HG03439 (cell line): ENCODE measurements at regions not wholly inside any gene's neighbourhood (a gene's known extent, or its start where the extent isn't known, plus 50 kb on each side); places are given as distances from the start of the nearest gene placed in this dataset.

ENCODE experiments used
- ATAC-seq: cut with Tn5 transposase; IDR thresholded peaks from one replicate; pipeline ENCODE4 v1.9.1; 2021; ENCODE audit warnings: mild to moderate bottlenecking, moderate library complexity; ENCODE audit not compliant: unreplicated experiment

GRCh38 chr18:41758534-41758933, 196.5 kb upstream of the PIK3C3 start:
- no peak for ATAC-seq

DNA sequence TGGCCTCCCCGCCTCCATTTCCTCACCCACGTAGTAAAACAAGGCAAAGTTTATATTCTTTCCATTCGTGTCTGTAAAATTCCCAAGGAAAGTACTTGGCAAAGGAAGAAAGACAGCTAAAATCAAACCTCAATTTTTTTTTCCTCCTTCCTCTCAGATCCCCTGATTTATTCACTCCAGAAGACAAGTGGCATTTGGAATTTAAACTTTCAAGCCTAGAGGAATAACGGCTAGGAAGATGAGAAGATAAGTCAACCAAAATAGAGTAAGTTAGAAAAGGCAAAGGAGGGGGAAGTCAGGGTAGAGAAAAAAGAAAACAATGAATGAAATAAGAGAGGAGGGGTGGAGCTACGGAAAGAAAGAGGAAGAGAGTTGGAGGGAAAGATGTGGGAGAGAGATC, 198.9 kb upstream of the PIK3C3 start:
- no peak for ATAC-seq

GRCh38 chr18:41754332-41754731, 200.7 kb upstream of the PIK3C3 start:
- no peak for ATAC-seq

DNA sequence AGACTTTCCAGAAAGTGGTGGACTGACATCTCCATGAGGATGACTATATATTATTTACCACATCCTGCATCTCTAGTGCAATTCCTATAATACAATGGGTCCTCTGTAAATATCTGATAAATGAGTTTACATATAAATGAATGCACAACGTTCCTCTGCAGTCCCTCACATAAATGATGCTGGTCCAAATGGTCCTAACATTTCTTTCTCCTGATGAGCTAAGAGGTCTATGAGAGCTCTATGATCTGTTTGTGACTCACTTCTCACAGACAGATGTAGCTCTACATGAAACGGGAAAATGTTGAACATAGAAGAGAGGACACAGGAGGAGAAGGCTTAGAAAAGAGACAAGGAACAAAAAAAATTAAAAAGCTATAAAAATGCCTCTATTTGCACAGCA, 201.2 kb upstream of the PIK3C3 start:
- no peak for ATAC-seq

GRCh38 chr18:41752826-41753225, 202.2 kb upstream of the PIK3C3 start:
- no peak for ATAC-seq

DNA sequence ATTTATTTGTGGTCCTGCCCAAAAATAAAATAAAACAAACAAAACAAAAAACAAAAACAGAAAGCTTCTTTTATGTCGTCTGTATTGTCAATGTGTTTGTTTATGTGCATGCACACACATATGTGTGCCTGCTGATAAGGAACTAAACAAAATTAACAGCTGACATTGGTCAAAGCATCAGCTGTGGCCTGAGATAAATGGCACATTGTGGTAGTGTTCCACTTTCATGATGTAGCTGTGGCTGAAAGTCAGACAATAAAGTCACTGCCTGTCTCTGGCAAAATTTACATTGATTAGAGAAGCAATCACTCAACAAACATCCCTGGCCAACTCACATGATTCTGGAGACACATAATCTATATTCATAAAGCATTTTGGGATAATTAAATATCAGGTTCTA, 203.4 kb upstream of the PIK3C3 start:
- ATAC-seq = no peak

DNA sequence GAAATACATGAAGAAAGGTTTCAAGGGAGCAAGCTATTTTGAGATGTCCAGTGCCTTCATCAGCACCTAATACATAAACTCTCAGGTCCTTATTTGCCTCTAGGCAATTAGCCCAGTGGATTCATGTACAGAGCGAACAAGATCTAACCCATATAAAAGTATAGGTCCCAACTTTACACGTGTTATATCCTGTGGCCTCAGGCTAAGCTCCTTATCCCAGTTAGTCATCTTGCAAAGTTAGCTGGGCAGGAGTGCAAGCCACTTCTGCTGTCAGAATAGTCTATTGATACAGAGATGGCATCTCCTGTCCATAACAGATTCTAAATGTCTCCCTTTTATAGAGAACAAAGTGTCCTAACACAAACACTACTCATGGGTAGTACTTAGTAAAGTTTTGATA, 203.9 kb upstream of the PIK3C3 start:
- ATAC-seq = no peak

- no peak for ATAC-seq
Measured at GRCh38 chr18:41747723-41748242, 207.3 kb upstream of the PIK3C3 start.

DNA sequence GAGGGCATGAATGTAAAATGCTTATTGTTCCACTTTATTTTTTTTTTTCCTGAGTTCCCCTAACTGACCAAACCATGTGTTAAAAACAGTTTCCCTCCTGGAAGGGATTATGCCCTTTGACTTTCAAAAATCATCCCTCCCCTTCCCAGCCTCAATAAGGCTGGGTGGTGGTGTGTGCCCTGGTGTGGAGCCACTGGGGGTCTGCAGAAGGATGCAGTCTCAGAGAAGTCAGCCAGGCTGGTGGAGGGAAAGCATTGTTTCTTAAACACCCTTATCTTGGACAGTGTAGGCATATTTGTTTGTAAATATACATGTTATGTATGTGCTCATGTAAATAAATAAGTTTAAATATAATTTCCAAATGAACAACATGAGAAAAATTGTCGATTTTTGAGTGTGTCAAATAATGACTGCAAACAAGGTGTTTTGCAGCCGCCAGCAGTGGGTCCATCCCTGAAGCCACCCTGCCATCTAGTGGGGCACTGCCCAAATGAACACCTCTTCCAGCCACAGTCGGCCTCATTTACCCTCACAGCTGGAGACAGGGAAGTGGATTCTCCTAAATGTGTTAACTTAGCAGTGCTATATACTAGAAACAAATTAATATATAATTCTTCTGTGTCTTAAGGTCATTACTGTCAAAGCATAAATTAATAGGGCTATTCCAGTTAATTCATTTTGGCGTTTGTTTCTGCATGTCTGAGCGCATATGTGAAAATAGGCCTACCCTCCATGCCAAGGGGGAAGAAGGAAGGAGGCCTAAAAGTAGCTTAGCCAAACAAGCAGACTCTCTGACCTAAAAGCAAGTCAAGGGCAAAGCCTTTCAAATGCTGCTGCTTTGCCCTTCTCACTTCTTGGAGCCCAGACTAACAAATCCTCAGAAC, 209.6 kb upstream of the PIK3C3 start:
- no peak for ATAC-seq

DNA sequence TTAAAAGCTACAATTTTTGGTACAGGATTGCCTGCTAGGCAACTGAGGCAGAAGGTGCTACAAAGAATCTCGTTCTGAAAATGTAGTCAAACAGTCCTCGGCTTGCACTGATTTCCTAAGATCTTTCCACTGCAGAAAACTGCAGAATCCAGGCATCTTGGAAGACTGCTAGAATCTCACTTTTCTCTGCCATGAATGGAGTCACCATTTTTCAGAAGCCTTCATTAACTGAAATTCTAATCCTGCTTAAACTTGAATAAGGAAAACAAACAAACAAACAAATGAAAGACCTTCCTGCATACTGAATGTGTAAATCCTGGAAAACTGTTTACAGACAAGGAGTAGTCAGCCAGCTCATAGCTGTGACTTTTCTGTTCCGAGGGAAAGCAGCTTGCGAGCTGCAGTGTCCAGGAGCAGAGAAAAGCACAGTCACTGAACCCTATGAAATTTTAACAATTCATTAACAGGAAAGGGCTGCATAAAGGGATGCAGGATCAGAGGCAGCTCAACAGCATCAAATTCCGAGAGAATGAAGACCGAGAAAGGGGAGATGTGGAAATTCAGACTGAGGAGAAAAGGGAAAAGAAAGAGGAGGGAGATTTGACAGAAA, 210.5 kb upstream of the PIK3C3 start:
- ATAC-seq = no peak

GRCh38 chr18:41737218-41737617, 217.8 kb upstream of the PIK3C3 start:
- ATAC-seq = no peak

DNA sequence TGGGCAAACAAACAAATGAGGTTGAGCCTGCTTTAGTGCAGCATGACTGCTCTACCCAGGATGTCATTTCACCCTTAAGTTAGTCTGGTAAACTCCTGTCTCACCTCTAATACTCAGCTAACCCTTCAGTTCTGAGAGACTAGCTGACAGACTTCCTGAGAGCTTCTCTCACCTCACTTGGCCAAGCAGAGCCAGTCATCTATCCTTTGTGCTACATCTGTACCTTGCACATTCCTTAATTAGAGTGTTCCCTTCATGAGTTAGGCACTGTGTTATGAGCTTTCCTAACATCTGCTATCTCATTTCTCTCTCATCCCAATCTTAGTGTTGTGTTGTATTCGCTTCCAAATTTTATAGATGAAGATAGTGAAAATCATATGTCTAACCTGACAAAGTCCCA, 220.1 kb upstream of the PIK3C3 start:
- no peak for ATAC-seq

DNA sequence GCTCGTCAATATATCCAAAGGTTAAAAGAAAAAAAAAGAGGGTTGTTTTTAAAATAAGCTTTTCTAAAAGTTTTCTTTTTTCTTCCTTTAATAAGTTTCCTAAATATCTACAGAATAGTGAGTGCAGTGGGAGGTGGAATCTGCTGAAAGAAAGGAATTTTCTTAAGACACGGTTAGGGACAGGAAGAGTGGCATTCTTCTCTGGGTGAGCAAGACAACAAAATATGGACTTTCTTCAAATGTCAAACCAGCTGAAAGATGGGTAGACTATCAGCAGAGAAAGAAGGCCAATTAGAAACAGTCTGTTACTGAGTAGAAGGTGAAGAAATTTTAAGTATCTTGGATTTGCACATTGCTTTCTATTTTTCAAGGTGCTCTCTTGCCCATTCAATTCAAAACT, 222.7 kb upstream of the PIK3C3 start:
- ATAC-seq = no peak

- no peak for ATAC-seq
Measured at GRCh38 chr18:41731884-41732283, 223.2 kb upstream of the PIK3C3 start.

- ATAC-seq = no peak
Measured at GRCh38 chr18:41724195-41724594, 230.8 kb upstream of the PIK3C3 start.

- ATAC-seq = no peak
Measured at GRCh38 chr18:41721103-41721790, 233.8 kb upstream of the PIK3C3 start.

DNA sequence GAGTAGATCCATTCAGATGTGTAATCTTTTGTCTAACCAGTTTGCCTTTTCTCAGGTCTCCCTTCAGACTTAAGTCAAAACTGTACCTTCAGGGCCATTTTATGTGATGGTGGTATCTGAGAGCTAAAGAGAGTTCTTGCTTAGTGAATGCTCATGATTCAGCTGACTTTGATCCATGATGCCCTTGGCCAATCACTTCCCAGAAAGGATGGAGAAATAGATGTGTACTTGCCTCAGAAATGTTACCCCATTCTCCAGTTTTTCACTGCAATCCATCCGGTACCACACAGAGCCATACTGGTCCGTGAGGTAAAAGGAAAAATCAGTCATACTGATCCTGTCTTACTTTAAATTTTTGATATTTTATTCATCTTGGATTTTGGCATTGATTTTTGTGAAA, 234.8 kb upstream of the PIK3C3 start:
- no peak for ATAC-seq

DNA sequence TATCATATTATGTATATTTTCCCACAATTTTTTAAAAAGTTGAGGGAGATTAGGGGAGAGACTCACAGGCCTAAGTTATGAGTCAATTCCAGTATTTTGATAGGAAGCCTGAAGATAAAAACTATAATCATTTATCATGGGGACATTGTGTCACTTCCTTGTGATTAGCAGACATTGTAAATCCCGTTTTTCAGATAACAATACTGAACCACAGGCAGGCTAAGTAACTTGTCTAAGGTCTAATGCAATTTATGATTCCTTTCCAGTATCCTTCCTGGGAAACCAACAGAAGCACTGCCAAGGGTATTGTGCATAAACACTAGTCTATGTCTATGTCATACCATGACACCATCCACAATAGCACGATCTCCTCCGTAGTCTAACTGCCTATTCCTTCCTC, 235.2 kb upstream of the PIK3C3 start:
- no peak for ATAC-seq

DNA sequence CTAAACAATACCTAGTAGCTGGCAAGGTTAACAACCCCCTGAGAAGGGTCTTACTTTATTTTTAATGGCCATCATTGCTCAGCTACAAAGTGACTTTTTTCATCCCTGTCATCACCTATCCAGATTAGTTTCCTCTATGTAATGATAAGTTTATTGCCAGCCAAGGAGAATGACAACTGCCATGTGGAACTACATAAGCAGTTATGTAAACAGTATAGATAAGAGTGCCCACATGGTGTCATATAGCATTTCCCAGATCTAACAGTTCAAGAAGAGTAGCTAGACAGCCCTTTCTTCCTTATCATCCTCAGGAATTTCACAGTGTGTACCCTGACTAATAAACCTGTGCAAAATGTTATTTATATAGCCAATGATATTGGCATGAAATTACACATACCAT, 240.2 kb upstream of the PIK3C3 start:
- no peak for ATAC-seq

DNA sequence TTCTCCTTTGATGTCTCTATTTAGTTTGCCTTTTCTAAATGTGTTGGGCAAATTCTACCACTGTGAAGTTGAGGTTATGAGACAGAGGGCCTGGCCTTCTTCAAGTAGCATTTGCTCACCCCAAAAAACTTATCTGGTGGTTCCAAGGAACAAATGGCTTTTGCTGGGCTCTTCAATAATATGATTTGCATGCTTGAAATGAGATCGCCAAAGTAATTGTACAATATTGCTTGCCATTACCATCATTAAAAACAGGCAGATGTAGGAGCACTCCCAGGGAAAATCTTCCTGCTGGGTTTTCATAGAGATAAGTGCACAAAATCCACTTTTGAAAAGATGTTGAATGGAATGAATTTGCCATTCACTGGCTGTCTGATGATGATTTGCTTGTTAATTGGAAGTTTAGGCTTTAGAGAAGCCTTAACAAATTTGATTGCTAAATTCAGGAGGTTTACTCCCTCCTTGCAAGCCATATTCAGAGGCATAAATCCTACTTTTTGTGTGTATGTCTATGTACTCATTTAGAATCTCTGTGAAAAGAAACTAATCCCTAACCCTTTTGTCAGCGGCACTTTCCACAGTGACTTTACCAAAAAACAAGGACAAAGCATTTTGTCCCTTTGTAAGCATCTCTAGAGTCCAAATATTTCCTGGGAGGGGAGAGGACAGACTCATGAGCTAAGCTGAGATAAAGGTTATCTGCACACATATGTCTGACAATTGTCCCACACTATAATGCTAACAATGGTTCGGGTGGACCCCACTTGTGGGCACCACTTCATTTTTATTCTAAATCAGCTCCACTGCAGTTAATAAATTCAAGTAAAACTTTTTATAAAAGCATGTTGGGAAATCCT, 240.8 kb upstream of the PIK3C3 start:
- ATAC-seq = no peak

- ATAC-seq = no peak
Measured at GRCh38 chr18:41706301-41706700, 248.7 kb upstream of the PIK3C3 start.
